ENCODE measurements at regions not wholly inside any gene's neighbourhood (a gene's known extent, or its start where the extent isn't known, plus 50 kb on each side); places are given as distances from the start of the nearest gene placed in this dataset.

DNA sequence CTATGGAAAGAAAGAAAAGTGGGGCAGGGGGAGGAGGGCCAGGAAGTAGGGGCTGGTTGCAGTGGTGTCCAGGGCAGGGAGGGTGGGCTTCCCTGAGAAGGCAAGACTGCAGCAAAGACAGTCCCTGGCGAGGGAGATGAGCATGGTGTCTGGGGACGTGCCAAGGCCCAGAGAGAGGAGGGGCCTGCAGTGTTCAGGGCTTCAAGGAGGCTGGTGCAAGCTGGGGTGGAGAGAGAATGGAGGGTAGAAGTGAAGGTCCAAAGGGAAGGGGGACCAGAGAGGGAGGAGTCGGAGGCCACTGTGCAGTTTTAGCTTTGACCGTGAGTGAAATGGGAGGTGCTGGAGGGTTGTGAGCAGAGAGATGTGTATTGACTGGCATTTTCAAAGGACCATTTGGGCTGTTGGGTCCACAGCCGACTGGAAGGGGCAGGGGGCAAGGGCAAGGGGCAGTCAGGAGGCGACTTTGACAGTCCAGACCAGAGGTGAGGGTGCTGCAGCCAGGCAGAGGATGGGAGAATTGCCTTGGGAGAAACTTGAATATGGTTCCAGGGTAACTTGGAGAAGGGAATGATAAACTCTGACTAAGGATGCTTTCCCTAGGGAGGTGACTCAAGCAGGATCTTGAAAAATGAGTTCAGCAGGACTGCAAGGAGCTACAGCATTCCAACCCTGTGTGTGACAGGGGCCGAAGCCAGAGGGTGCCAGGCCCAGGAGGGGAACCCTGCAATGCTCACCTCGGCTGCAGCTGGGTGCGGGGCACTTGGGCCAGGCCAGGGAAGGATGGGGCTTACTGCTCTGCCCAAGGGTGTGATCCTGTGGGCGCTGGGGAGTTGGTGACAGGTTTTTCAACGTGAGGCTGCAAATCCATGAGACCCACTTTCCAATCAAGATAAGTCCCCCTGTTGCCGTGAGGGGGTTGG lies 177.1 kb upstream of the HAAO start:
- peaks cover 25% of the 10 kb centered on the region for H3K36me3 Mint-ChIP-seq (ENCODE audit: insufficient read depth, unreplicated experiment)
- intact Hi-C loops (cut with micrococcal nuclease; ENCODE audit: unreplicated experiment) = no loop called here
- TF ChIP-seq, protein P1, sequence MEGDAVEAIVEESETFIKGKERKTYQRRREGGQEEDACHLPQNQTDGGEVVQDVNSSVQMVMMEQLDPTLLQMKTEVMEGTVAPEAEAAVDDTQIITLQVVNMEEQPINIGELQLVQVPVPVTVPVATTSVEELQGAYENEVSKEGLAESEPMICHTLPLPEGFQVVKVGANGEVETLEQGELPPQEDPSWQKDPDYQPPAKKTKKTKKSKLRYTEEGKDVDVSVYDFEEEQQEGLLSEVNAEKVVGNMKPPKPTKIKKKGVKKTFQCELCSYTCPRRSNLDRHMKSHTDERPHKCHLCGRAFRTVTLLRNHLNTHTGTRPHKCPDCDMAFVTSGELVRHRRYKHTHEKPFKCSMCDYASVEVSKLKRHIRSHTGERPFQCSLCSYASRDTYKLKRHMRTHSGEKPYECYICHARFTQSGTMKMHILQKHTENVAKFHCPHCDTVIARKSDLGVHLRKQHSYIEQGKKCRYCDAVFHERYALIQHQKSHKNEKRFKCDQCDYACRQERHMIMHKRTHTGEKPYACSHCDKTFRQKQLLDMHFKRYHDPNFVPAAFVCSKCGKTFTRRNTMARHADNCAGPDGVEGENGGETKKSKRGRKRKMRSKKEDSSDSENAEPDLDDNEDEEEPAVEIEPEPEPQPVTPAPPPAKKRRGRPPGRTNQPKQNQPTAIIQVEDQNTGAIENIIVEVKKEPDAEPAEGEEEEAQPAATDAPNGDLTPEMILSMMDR (IDR thresholded peaks at IDR 0.05; ENCODE audit: unreplicated experiment) = no peak
- CTCF ChIA-PET = no interaction called here
- DNase-seq = no peak
- no peaks in the 10 kb centered on the region for H3K27me3 Mint-ChIP-seq (ENCODE audit: unreplicated experiment)
- H3K4me1 Mint-ChIP-seq (ENCODE audit: low read depth, unreplicated experiment) = peaks cover 41% of the 10 kb centered on the region
- no peak overlapping the region for H3K4me3 Mint-ChIP-seq (ENCODE audit: low read depth, unreplicated experiment)
- H3K9me3 Mint-ChIP-seq (ENCODE audit: low read depth, unreplicated experiment) = no peaks in the 10 kb centered on the region
- H3K27ac Mint-ChIP-seq (ENCODE audit: unreplicated experiment) = no peak overlapping the region
- no TSS peak for BruUV-seq (replicated peaks)

DNA sequence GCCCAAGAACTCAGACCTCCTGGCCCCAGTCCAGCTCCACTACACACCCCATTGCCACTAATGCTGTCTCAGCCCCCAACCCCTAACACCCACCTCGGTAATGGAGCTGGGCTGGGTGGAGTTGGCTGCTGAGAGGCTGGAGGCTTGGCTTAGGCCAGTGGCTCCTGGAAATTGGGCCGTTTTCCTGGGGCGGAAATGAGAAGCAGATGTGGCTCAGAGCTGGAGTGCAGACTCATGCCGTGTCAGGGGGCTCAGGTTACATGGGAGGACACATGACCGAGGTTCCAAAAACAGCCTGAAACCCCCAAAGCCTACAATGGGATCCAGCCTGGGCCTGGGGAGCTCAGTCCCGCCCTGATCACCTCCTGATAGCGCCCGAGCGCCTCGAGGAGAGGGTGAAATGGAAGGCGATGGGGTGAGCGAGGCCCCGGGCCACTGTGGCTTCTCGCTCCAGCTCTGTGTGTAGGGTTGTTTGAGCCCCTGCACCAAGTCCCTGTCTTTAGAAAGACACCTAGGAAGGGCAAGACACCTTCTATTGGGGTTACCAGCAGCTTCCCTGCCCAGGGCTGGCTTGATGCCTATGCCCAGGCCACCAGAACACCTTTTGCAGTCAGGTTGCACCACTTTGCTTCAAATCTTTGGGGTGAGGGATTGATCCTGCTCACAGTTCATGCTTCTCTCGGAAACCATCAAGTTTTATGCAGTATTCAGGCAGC lies 175.7 kb upstream of the HAAO start:
- Mint-ChIP-seq H3K27me3 (ENCODE audit: unreplicated experiment) (no peaks in the 10 kb centered on the region), H3K36me3 (ENCODE audit: insufficient read depth, unreplicated experiment) (peaks cover 15% of the 10 kb centered on the region), H3K9me3 (ENCODE audit: low read depth, unreplicated experiment) (no peaks in the 10 kb centered on the region), H3K27ac (ENCODE audit: unreplicated experiment) (no peak overlapping the region), H3K4me3 (ENCODE audit: low read depth, unreplicated experiment) (no peak overlapping the region), H3K4me1 (ENCODE audit: low read depth, unreplicated experiment) (peaks cover 34% of the 10 kb centered on the region)
- no peak for DNase-seq
- CTCF ChIA-PET = no interaction called here
- BruUV-seq (replicated peaks) = no TSS peak
- TF ChIP-seq, protein P1 (IDR thresholded peaks at IDR 0.05; ENCODE audit: unreplicated experiment) = no peak
- intact Hi-C loops (cut with micrococcal nuclease; ENCODE audit: unreplicated experiment) = no loop called here

DNA sequence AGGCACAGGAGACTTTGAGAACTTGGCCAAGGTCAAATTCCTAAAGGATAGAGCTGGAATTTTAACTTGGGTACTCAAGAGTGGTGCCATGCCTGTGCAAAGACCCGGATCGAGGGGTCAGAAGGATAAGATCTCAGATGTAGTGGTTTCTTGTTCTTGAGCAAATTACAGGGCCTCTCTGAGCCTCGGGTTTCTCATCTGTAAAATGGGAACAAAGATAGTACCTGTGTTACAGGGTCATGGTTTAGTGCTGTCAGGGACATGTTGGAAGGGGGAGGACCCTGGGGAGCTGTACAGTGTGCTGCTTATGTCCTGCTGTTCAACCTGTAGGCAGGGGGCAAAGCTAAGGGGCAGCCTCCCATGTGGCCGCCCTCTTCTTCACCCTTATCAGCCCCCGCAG lies 173.5 kb upstream of the HAAO start:
- H3K4me3 Mint-ChIP-seq (ENCODE audit: low read depth, unreplicated experiment) = no peak overlapping the region
- peaks cover 10% of the 10 kb centered on the region for H3K36me3 Mint-ChIP-seq (ENCODE audit: insufficient read depth, unreplicated experiment)
- CTCF ChIA-PET = interaction anchor here (1.9 kb wide), 1 partner anchor 40 kb away, joined by 6 read pairs; no protein-coding TSS in a partner anchor
- no TSS peak for BruUV-seq (replicated peaks)
- no peak overlapping the region for H3K27ac Mint-ChIP-seq (ENCODE audit: unreplicated experiment)
- intact Hi-C loops (cut with micrococcal nuclease; ENCODE audit: unreplicated experiment) = no loop called here
- H3K4me1 Mint-ChIP-seq (ENCODE audit: low read depth, unreplicated experiment) = peaks cover 28% of the 10 kb centered on the region
- no peak for DNase-seq
- no peaks in the 10 kb centered on the region for H3K9me3 Mint-ChIP-seq (ENCODE audit: low read depth, unreplicated experiment)
- TF ChIP-seq, protein P1 (IDR thresholded peaks at IDR 0.05; ENCODE audit: unreplicated experiment) = no peak
- no peaks in the 10 kb centered on the region for H3K27me3 Mint-ChIP-seq (ENCODE audit: unreplicated experiment)

DNA sequence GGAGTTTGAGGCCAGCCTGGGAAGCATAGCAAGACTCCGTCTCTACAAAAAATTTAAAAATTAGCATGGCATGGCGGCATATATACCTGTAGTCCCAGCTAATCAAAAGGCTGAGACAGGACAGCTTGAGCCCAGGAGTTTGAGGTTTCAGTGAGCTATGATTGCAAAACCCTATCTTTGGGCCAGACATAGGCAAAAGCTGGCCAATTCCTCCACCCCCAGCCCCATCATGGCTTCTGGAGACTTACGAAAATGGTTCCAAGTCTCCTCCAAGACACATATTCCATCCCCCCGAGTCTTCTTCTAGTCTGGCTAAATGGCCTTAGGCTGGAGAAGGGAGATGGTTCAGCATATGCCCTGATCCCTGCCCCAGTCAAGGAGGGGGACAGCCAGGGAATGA lies 172.8 kb upstream of the HAAO start:
- peaks cover 26% of the 10 kb centered on the region for H3K4me1 Mint-ChIP-seq (ENCODE audit: low read depth, unreplicated experiment)
- TF ChIP-seq, protein P1 (IDR thresholded peaks at IDR 0.05; ENCODE audit: unreplicated experiment) = no peak
- no TSS peak for BruUV-seq (replicated peaks)
- CTCF ChIA-PET = interaction anchor here (0.9 to 1.9 kb wide), 2 partner anchors 14 to 41 kb away, joined by 3 to 6 read pairs; no protein-coding TSS in a partner anchor
- no peak overlapping the region for H3K4me3 Mint-ChIP-seq (ENCODE audit: low read depth, unreplicated experiment)
- no peak for DNase-seq
- no peak overlapping the region for H3K27ac Mint-ChIP-seq (ENCODE audit: unreplicated experiment)
- no peaks in the 10 kb centered on the region for H3K27me3 Mint-ChIP-seq (ENCODE audit: unreplicated experiment)
- no peaks in the 10 kb centered on the region for H3K9me3 Mint-ChIP-seq (ENCODE audit: low read depth, unreplicated experiment)
- H3K36me3 Mint-ChIP-seq (ENCODE audit: insufficient read depth, unreplicated experiment) = peaks cover 10% of the 10 kb centered on the region
- intact Hi-C loops (cut with micrococcal nuclease; ENCODE audit: unreplicated experiment) = no loop called here

Data from Calu3 (cell line).